Panc1 (cell line): ENCODE measurements at regions not wholly inside any gene's neighbourhood (a gene's known extent, or its start where the extent isn't known, plus 50 kb on each side); places are given as distances from the start of the nearest gene placed in this dataset.

Experiments used
- CTCF ChIP-seq: fragments of 450-650 bp; IDR thresholded peaks from 2 replicates; pipeline ENCODE4 v1.5.1; 2017; ENCODE audit warnings: mild to moderate bottlenecking
- POLR2AphosphoS5 ChIP-seq: IDR thresholded peaks from 2 replicates; pipeline ENCODE4 v1.6.1; 2012; ENCODE audit warnings: mild to moderate bottlenecking, low read depth, low read length, moderate library complexity
- REST ChIP-seq, 2 experiments: IDR thresholded peaks; 2 replicates each; pipeline ENCODE4 v1.6.1; 2011 to 2012; ENCODE audit warnings: low read depth in 2 of 2, control low read depth in 1 of 2, low read length in 1 of 2, mild to moderate bottlenecking in 1 of 2, moderate library complexity in 1 of 2; ENCODE audit not compliant: insufficient read depth in 1 of 2
- SIN3A ChIP-seq: IDR thresholded peaks from 2 replicates; pipeline ENCODE4 v1.6.1; 2012; ENCODE audit warnings: low read depth, mild to moderate bottlenecking, low read length, moderate library complexity, borderline replicate concordance; ENCODE audit not compliant: insufficient read depth
- TCF7L2 ChIP-seq: IDR thresholded peaks from 2 replicates; pipeline ENCODE4 v1.6.1; 2011; ENCODE audit warnings: mild to moderate bottlenecking, low read depth, low read length, inconsistent platforms

GRCh38 chr1:96059276-96059675 lies 662.3 kb upstream of the PTBP2 start:
- no peak for TF ChIP-seq CTCF
- no peak for TF ChIP-seq POLR2AphosphoS5
- no peak for TF ChIP-seq SIN3A
- no peak for TF ChIP-seq REST (IDR thresholded peaks at IDR 0.05; ENCODE audit: insufficient read depth in 1 of 2, low read depth in 2 of 2, low read length in 1 of 2)
- no peak for TF ChIP-seq TCF7L2
